ENCODE measurements at regions not wholly inside any gene's neighbourhood (a gene's known extent, or its start where the extent isn't known, plus 50 kb on each side); places are given as distances from the start of the nearest gene placed in this dataset.

- TF ChIP-seq, protein P1, sequence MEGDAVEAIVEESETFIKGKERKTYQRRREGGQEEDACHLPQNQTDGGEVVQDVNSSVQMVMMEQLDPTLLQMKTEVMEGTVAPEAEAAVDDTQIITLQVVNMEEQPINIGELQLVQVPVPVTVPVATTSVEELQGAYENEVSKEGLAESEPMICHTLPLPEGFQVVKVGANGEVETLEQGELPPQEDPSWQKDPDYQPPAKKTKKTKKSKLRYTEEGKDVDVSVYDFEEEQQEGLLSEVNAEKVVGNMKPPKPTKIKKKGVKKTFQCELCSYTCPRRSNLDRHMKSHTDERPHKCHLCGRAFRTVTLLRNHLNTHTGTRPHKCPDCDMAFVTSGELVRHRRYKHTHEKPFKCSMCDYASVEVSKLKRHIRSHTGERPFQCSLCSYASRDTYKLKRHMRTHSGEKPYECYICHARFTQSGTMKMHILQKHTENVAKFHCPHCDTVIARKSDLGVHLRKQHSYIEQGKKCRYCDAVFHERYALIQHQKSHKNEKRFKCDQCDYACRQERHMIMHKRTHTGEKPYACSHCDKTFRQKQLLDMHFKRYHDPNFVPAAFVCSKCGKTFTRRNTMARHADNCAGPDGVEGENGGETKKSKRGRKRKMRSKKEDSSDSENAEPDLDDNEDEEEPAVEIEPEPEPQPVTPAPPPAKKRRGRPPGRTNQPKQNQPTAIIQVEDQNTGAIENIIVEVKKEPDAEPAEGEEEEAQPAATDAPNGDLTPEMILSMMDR (IDR thresholded peaks at IDR 0.05), result no peak
- TF ChIP-seq POLR2A (IDR thresholded peaks at IDR 0.05) (no peak), POLR2AphosphoS5 (IDR thresholded peaks at IDR 0.05) (no peak)
Observed at GRCh38 chr9:7478646-7479045, 320.9 kb downstream of the DMAC1 start.
